GM12864 (cell line): ENCODE measurements at regions not wholly inside any gene's neighbourhood (a gene's known extent, or its start where the extent isn't known, plus 50 kb on each side); places are given as distances from the start of the nearest gene placed in this dataset.
A peak's percentile ranks its signal among the peaks of the same experiment; 100 is the strongest.

ENCODE experiments used
- DNase-seq: peaks from one replicate; pipeline ENCODE4 v3.0.0-alpha.2; 2011; ENCODE audit warnings: low read depth
- H3K4me3 ChIP-seq: 2 replicates; pipeline ENCODE4 v1.5.1; 2011; ENCODE audit warnings: mild to moderate bottlenecking, low read depth, low read length, control low read depth
- CTCF ChIP-seq: IDR thresholded peaks from 2 replicates; pipeline ENCODE4 v1.5.1; 2011; ENCODE audit warnings: low read depth, mild to moderate bottlenecking, moderate library complexity, low read length, control low read depth, inconsistent platforms; ENCODE audit errors: missing control alignments

- no peak for TF ChIP-seq CTCF
- H3K4me3 ChIP-seq = no peak overlapping the region
- no peak for DNase-seq
Measured at GRCh38 chr2:129763190-129763846, 216.1 kb upstream of the RAB6C start.

- TF ChIP-seq CTCF = no peak
Measured at GRCh38 chr2:129763966-129764365, 215.5 kb upstream of the RAB6C start.

GRCh38 chr2:129764376-129765325 lies 214.8 kb upstream of the RAB6C start:
- H3K4me3 ChIP-seq = no peak overlapping the region
- peak; percentile 40 for TF ChIP-seq CTCF
- DNase-seq = no peak

More at GRCh38 chr2:129763966-129764365, 215.5 kb upstream of the RAB6C start:
- no peak overlapping the region for H3K4me3 ChIP-seq
- no peak for DNase-seq

- H3K4me3 ChIP-seq = no peak overlapping the region
- TF ChIP-seq CTCF = no peak
- DNase-seq = no peak
Measured at GRCh38 chr2:129765326-129765677, 214.2 kb upstream of the RAB6C start.

GRCh38 chr2:129765678-129766351 lies 213.7 kb upstream of the RAB6C start:
- DNase-seq = no peak

More at GRCh38 chr2:129765678-129766351, 213.7 kb upstream of the RAB6C start:
- no peak for TF ChIP-seq CTCF
- no peak overlapping the region for H3K4me3 ChIP-seq
